ENCODE measurements at regions not wholly inside any gene's neighbourhood (a gene's known extent, or its start where the extent isn't known, plus 50 kb on each side); places are given as distances from the start of the nearest gene placed in this dataset.
A peak's percentile ranks its signal among the peaks of the same experiment; 100 is the strongest.
"Not testable (repeated sequence)": the region's sequence is repeated elsewhere in the genome, so short reads cannot be mapped to it uniquely, and the experiment has no call there.

DNA sequence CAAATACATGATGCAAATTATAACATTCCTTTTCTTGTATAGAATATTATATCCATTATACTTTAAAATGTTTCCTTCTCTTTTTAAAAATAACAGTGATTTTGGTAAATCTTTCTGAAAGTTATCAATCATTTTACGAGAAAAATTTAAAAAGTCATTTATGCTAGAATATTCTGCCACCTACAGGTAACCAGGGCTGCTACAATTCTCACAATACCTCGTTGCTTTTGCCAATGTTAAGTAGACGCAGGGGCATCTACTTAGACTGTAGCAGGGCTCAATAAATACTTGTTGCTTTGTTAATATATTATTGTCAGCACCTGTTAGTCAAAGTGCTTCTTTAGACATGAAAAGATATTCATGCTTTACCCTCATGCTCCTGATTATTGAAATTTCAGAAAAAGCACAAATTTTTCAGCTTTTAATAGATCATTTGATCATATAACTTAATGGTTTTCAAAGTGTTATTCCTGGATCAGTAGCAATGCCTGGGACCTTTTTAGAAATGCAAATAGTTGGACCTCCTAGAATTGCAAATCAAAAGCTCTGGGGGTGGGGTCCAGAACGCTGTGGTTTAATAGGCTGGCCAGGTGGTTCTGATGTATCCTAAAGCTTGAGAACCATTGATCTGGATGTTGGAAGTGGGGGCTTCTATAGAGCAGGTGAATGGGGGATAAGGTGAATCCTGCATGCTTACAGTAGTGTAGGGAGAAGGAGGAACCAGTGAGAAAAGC lies 223.6 kb upstream of the PDZRN3 start:
- H3K27me3 ChIP-seq (ENCODE audit: control insufficient read depth, insufficient read depth, low read length): no peaks in the 10 kb centered on the region
- H3K36me3 ChIP-seq (ENCODE audit: insufficient read depth, low read length): no peaks in the 10 kb centered on the region
- H3K4me3 ChIP-seq (ENCODE audit: low read length): no peak overlapping the region
- no peaks in the 10 kb centered on the region for H3K9me3 ChIP-seq (replicated peaks; ENCODE audit: low read length)
- no peak overlapping the region for H3K4me2 ChIP-seq (ENCODE audit: low read length)
- no peaks in the 10 kb centered on the region for H3K4me1 ChIP-seq (ENCODE audit: control insufficient read depth, insufficient read depth, low read length)
- no peak overlapping the region for H3K9ac ChIP-seq (ENCODE audit: low read depth, low read length)

DNA sequence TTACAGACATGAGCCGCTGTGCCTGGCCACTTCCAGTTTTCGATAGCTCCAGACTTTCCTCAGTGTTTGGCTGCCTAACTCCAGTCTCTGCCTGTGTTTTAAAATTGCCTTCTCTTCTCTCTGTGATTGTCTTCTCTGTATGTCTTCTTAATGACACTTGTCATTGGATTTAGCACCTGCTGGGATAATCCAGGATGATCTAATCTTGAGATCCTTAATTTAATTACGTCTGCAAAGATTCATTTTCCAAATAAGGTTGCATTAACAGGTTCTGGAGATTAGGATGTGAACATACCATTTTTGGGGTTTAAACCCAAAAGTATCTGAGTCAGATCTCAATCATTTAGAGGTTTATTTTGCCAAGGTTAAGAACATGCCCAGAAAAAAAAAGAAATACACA lies 222.2 kb upstream of the PDZRN3 start:
- Histone ChIP-seq H3K36me3 (ENCODE audit: insufficient read depth, low read length) (no peaks in the 10 kb centered on the region), H3K4me3 (ENCODE audit: low read length) (no peak overlapping the region), H3K27me3 (ENCODE audit: control insufficient read depth, insufficient read depth, low read length) (no peaks in the 10 kb centered on the region), H3K9me3 (replicated peaks; ENCODE audit: low read length) (no peaks in the 10 kb centered on the region), H3K9ac (ENCODE audit: low read depth, low read length) (no peak overlapping the region), H3K4me2 (ENCODE audit: low read length) (no peak overlapping the region), H3K4me1 (ENCODE audit: control insufficient read depth, insufficient read depth, low read length) (no peaks in the 10 kb centered on the region)

GRCh38 chr3:73839032-73839431 lies 214.3 kb upstream of the PDZRN3 start:
- H3K9me3 ChIP-seq (replicated peaks; ENCODE audit: low read length): no peaks in the 10 kb centered on the region
- no peak overlapping the region for H3K4me3 ChIP-seq (ENCODE audit: low read length)
- H3K9ac ChIP-seq (ENCODE audit: low read depth, low read length): no peak overlapping the region
- H3K4me2 ChIP-seq (ENCODE audit: low read length): no peak overlapping the region
- H3K4me1 ChIP-seq (ENCODE audit: control insufficient read depth, insufficient read depth, low read length): no peaks in the 10 kb centered on the region
- H3K27me3 ChIP-seq (ENCODE audit: control insufficient read depth, insufficient read depth, low read length): no peaks in the 10 kb centered on the region
- H3K36me3 ChIP-seq (ENCODE audit: insufficient read depth, low read length): no peaks in the 10 kb centered on the region

DNA sequence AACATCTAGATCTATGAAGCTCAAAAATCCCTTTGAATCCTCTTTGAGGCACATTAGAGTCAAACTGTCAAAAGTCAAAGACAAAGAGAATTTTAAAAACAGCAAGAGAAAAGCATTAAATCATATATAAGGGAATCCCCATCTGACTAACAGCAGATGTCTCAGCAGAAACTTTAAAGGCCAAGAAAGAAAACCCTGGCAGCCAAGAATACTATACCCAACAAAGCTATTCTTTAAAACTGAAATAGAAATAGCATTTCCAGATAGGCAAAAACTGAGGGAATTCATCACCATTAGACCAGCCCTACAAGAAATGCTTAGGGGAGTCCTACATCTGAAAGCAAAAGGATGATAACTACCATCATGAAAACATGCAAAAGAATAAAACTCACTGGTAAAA lies 211.2 kb upstream of the PDZRN3 start:
- Histone ChIP-seq H3K27me3 (ENCODE audit: control insufficient read depth, insufficient read depth, low read length) (no peaks in the 10 kb centered on the region), H3K9me3 (replicated peaks; ENCODE audit: low read length) (no peaks in the 10 kb centered on the region), H3K4me1 (ENCODE audit: control insufficient read depth, insufficient read depth, low read length) (no peaks in the 10 kb centered on the region), H3K4me2 (ENCODE audit: low read length) (no peak overlapping the region), H3K36me3 (ENCODE audit: insufficient read depth, low read length) (no peaks in the 10 kb centered on the region), H3K4me3 (ENCODE audit: low read length) (no peak overlapping the region), H3K9ac (ENCODE audit: low read depth, low read length) (no peak overlapping the region)

GRCh38 chr3:73832426-73832825 lies 207.7 kb upstream of the PDZRN3 start:
- H3K4me1 ChIP-seq (ENCODE audit: control insufficient read depth, insufficient read depth, low read length): peaks cover 7% of the 10 kb centered on the region
- H3K36me3 ChIP-seq (ENCODE audit: insufficient read depth, low read length): no peaks in the 10 kb centered on the region
- no peaks in the 10 kb centered on the region for H3K27me3 ChIP-seq (ENCODE audit: control insufficient read depth, insufficient read depth, low read length)
- no peak overlapping the region for H3K4me3 ChIP-seq (ENCODE audit: low read length)
- no peak overlapping the region for H3K9ac ChIP-seq (ENCODE audit: low read depth, low read length)
- no peak overlapping the region for H3K4me2 ChIP-seq (ENCODE audit: low read length)
- no peaks in the 10 kb centered on the region for H3K9me3 ChIP-seq (replicated peaks; ENCODE audit: low read length)

DNA sequence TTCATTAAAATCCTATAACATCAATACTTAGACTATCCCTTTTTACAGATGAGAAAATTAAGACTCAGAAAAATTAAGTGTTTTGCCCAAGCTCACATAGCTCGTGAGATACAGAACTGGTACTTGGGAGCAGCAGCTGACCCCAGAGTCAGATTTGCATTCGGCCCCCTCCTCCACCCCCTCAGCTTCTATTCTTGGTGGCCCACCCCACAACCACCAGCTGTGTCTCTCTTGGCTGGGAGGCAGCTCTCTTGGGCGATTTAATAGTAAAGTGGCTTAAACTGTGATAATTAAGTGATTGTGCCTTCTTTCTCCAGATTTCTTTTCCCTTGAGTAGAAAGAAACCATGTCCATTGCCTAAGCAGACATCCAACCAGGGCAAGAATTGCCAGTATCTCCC lies 203.6 kb upstream of the PDZRN3 start:
- Histone ChIP-seq H3K4me2 (ENCODE audit: low read length) (no peak overlapping the region), H3K27me3 (ENCODE audit: control insufficient read depth, insufficient read depth, low read length) (no peaks in the 10 kb centered on the region), H3K9ac (ENCODE audit: low read depth, low read length) (no peak overlapping the region), H3K36me3 (ENCODE audit: insufficient read depth, low read length) (no peaks in the 10 kb centered on the region), H3K4me3 (ENCODE audit: low read length) (no peak overlapping the region), H3K9me3 (replicated peaks; ENCODE audit: low read length) (no peaks in the 10 kb centered on the region), H3K4me1 (ENCODE audit: control insufficient read depth, insufficient read depth, low read length) (peaks cover 13% of the 10 kb centered on the region)

GRCh38 chr3:73827725-73828211 lies 203.0 kb upstream of the PDZRN3 start:
- H3K9me3 ChIP-seq (replicated peaks; ENCODE audit: low read length): no peaks in the 10 kb centered on the region
- no peak overlapping the region for H3K9ac ChIP-seq (ENCODE audit: low read depth, low read length)
- peaks cover 17% of the 10 kb centered on the region for H3K4me1 ChIP-seq (ENCODE audit: control insufficient read depth, insufficient read depth, low read length)
- no peaks in the 10 kb centered on the region for H3K36me3 ChIP-seq (ENCODE audit: insufficient read depth, low read length)
- no peak overlapping the region for H3K4me3 ChIP-seq (ENCODE audit: low read length)
- no peaks in the 10 kb centered on the region for H3K27me3 ChIP-seq (ENCODE audit: control insufficient read depth, insufficient read depth, low read length)
- H3K4me2 ChIP-seq (ENCODE audit: low read length): no peak overlapping the region

GRCh38 chr3:73827204-73827603 lies 202.5 kb upstream of the PDZRN3 start:
- Histone ChIP-seq H3K9me3 (replicated peaks; ENCODE audit: low read length) (no peaks in the 10 kb centered on the region), H3K36me3 (ENCODE audit: insufficient read depth, low read length) (no peaks in the 10 kb centered on the region), H3K4me2 (ENCODE audit: low read length) (no peak overlapping the region), H3K4me1 (ENCODE audit: control insufficient read depth, insufficient read depth, low read length) (peaks cover 20% of the 10 kb centered on the region), H3K27me3 (ENCODE audit: control insufficient read depth, insufficient read depth, low read length) (no peaks in the 10 kb centered on the region), H3K4me3 (ENCODE audit: low read length) (no peak overlapping the region), H3K9ac (ENCODE audit: low read depth, low read length) (no peak overlapping the region)

DNA sequence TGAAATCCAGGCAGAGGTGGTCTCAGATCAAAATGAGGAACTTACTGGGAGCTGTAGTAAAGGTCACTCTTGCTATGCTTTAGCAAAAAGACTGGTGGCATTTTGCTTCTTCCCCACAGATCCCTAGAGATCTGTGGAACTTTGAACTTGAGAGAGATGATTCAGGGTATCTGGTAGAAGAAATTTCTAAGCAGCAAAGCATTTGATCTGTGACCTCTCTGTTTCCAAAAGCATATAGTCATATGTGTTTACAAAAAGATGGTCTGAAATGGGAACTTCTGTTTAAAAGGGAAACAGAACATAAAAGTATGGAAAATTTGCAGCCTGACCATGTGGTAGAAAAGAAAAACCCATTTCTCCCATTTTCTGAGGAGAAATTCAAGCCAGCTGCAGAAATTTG lies 196.2 kb upstream of the PDZRN3 start:
- H3K9me3 ChIP-seq (replicated peaks; ENCODE audit: low read length); H3K27me3 ChIP-seq (ENCODE audit: control insufficient read depth, insufficient read depth, low read length); H3K36me3 ChIP-seq (ENCODE audit: insufficient read depth, low read length): not testable (repeated sequence)
- H3K4me3 ChIP-seq (ENCODE audit: low read length): peak overlapping the region; percentile 29
- H3K9ac ChIP-seq (ENCODE audit: low read depth, low read length): peak overlapping the region; percentile 52
- peaks cover 24% of the 10 kb centered on the region for H3K4me1 ChIP-seq (ENCODE audit: control insufficient read depth, insufficient read depth, low read length)
- H3K4me2 ChIP-seq (ENCODE audit: low read length): peak overlapping the region; percentile 72

DNA sequence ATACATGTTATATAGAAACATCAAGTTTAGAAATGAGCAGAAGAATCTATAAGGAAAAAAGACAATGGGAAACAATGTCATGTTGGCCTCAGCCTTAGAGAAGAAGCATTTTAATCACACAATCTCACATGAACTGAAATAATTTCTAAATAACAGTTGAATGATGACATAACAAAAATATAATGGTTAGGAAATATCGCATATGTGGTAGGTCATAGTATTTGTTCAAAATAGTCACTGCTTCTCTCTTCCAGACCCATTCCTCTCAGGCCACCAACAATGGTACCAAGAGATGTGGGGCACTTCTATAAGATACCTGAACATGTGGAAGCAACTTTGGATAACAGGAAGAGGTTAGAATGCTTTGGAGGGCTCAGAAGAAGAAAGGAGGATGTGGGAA lies 195.7 kb upstream of the PDZRN3 start:
- Histone ChIP-seq H3K36me3 (ENCODE audit: insufficient read depth, low read length) (no peaks in the 10 kb centered on the region), H3K27me3 (ENCODE audit: control insufficient read depth, insufficient read depth, low read length) (no peaks in the 10 kb centered on the region), H3K9ac (ENCODE audit: low read depth, low read length) (peak overlapping the region; percentile 52), H3K9me3 (replicated peaks; ENCODE audit: low read length) (no peaks in the 10 kb centered on the region), H3K4me3 (ENCODE audit: low read length) (peak overlapping the region; percentile 29), H3K4me1 (ENCODE audit: control insufficient read depth, insufficient read depth, low read length) (peaks cover 24% of the 10 kb centered on the region), H3K4me2 (ENCODE audit: low read length) (peak overlapping the region; percentile 72)

- Histone ChIP-seq H3K4me2 (ENCODE audit: low read length) (no peak overlapping the region), H3K4me1 (ENCODE audit: control insufficient read depth, insufficient read depth, low read length) (peaks cover 17% of the 10 kb centered on the region), H3K36me3 (ENCODE audit: insufficient read depth, low read length) (no peaks in the 10 kb centered on the region), H3K27me3 (ENCODE audit: control insufficient read depth, insufficient read depth, low read length) (no peaks in the 10 kb centered on the region), H3K9ac (ENCODE audit: low read depth, low read length) (no peak overlapping the region), H3K9me3 (replicated peaks; ENCODE audit: low read length) (no peaks in the 10 kb centered on the region), H3K4me3 (ENCODE audit: low read length) (no peak overlapping the region)
Observed at GRCh38 chr3:73815966-73816365, 191.2 kb upstream of the PDZRN3 start.

GRCh38 chr3:73813692-73814292 lies 189.1 kb upstream of the PDZRN3 start:
- no peak overlapping the region for H3K9ac ChIP-seq (ENCODE audit: low read depth, low read length)
- no peaks in the 10 kb centered on the region for H3K9me3 ChIP-seq (replicated peaks; ENCODE audit: low read length)
- peaks cover 10% of the 10 kb centered on the region for H3K4me1 ChIP-seq (ENCODE audit: control insufficient read depth, insufficient read depth, low read length)
- peak overlapping the region; percentile 20 for H3K4me2 ChIP-seq (ENCODE audit: low read length)
- no peak overlapping the region for H3K4me3 ChIP-seq (ENCODE audit: low read length)
- H3K36me3 ChIP-seq (ENCODE audit: insufficient read depth, low read length): no peaks in the 10 kb centered on the region
- H3K27me3 ChIP-seq (ENCODE audit: control insufficient read depth, insufficient read depth, low read length): no peaks in the 10 kb centered on the region
